HG03097 (cell line): ENCODE measurements at regions not wholly inside any gene's neighbourhood (a gene's known extent, or its start where the extent isn't known, plus 50 kb on each side); places are given as distances from the start of the nearest gene placed in this dataset.

Source experiments
- ATAC-seq: cut with Tn5 transposase; IDR thresholded peaks from one replicate; pipeline ENCODE4 v1.9.1; 2021; ENCODE audit not compliant: unreplicated experiment, low FRiP score

GRCh38 chr13:89610331-89610730 lies 1737.2 kb upstream of the MIR17HG start:
- no peak for ATAC-seq

- ATAC-seq, result no peak
These were observed 1736.6 kb upstream of the MIR17HG start for GRCh38 chr13:89610881-89611280.

GRCh38 chr13:89627996-89628395 lies 1719.5 kb upstream of the MIR17HG start:
- no peak for ATAC-seq

DNA sequence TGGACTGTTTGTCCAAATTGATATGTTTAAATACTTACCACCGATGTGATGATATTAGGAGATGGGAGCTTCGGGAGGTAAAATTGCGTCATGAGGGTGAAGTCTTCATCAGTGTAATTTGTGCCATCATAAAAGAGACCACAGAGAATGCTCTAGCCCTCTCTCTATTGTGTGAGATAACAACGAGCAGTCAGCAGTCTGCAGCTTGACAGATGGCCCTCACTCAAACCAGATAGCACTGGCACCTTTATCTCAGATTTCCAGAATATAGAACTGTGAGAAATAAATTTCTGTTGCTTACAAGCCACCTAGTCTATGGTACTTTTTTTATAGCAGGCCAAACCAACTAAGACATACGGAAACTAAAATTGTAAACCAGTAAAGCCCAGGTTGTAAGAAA lies 1718.9 kb upstream of the MIR17HG start:
- no peak for ATAC-seq

DNA sequence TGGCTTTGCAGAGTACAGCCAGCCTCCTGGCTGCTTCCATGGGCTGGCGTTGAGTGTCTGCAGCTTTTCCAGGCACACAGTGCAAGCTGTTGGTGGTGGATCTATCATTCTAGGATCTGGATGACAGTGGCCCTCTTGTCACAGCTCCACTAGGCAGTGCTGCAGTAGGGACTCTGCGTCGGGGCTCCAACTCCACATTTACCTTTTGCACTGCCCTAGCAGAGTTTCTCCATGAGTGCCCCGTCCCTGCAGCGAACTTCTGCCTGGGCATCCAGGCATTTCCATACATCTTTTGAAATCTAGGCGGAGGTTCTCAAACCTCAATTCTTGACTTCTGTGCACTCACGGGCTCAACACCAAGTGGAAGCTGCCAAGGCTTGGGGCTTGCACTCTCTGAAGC lies 1697.3 kb upstream of the MIR17HG start:
- no peak for ATAC-seq

DNA sequence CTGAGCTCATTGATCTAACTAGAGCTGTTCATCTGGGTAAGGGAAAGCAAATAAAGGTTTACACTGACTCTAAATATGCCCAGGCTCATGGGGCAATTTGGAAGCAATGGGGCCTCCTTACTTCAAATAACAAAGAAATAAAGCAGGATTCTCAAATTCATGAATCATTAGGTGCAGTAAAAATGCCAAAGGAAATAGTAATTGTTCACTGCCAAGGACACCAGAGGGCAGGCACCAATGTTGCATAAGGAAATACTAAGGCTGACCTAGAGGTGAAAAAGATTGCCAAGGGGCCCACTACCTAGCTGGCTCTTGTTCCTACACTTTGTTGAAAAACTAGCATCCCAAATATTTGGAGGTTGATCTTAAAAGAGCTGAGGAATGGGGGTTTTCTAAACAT lies 1686.7 kb upstream of the MIR17HG start:
- no peak for ATAC-seq

DNA sequence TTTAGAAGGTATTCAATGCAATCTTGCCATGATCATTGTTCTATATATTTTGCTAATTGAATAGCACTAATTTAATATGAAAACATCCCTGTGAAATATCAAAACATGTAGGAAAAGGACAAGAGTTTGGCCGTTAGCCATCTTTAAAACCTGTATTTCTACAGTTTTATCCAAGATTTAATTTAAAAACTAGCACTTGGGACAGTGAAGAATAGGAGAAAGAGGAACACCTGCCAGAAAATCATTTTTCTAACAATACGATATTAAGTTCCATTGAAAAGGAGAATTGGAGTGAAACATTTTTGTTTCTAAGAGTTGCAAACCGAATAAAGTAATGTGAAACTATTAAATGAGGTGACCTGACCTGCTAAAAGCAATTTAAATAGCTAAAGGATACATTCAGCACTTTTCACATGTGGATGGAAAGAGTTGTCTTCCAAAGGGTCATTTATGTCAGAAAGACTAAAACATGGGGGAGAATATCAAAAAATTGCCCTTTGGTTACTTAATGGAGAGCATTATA lies 1673.6 kb upstream of the MIR17HG start:
- ATAC-seq, result no peak

DNA sequence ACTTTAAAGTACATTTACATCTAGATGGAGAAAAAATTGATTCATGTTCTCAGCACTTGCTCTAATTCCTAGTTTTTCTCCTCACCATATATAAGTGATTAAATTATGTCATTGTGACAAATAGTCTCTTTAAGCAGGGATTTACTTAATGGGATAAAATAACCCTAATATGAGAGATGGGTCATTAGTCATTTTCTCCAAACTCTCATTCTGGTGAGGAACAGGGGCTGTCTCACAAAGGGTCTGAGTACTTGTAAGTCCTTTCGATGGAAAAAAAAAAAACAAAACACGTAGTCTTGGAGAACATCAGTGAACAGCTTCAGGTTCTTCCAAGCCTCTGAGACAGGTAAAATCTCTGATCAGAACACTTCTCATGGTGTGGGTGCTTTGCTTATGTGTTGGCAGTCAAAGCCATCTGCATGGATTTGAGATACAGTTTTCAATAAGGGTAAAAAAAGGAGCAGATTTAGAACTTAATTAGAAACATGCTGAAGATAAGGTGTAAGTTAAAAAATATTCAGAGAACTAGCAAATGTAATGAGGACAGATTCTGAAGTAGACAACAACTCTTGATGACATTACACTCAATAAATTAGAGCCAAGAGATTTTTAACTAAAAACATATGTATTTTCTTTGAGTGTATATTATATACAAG lies 1668.9 kb upstream of the MIR17HG start:
- ATAC-seq, result no peak

DNA sequence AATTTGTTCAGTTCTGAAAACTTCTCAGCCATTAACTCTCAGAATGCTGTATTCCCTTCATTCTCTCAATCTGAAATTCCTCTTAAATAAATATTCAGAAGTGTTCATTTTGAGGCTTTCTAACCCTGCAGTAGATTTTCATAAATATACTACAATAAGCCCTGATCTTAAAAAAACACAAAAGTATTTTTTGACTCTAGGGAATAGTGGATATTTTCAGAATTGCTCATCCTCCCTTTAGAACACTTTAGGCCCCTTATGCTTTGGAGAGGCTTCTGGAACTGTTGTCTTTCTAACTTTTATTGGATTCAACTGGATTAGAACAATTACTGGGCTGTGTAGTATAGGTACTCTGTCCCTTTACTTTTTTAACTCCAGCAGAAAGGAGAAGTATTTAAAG lies 1662.6 kb upstream of the MIR17HG start:
- ATAC-seq, result no peak

GRCh38 chr13:89686171-89686570 lies 1661.3 kb upstream of the MIR17HG start:
- no peak for ATAC-seq

- no peak for ATAC-seq
These were observed 1660.4 kb upstream of the MIR17HG start for GRCh38 chr13:89687066-89687465.

DNA sequence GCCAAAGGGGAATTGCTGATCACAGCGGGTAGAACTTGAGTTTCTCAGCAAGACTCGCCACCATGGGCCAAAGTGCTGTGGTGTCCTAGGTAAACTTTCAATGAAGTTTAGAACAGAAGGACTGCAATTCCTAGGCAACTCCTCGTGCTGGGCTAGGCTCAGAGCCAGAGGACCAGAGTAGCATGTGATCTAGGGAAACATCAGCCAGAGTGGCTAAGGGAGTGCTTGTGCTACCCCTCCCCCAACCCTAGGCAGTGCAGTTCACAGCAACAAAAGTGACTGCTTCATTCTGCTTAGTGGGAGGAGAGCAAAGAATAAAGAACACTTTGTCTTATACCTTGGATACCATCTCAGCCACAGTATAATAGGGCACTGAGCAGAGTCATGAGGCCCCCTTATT lies 1658.6 kb upstream of the MIR17HG start:
- ATAC-seq, result no peak

DNA sequence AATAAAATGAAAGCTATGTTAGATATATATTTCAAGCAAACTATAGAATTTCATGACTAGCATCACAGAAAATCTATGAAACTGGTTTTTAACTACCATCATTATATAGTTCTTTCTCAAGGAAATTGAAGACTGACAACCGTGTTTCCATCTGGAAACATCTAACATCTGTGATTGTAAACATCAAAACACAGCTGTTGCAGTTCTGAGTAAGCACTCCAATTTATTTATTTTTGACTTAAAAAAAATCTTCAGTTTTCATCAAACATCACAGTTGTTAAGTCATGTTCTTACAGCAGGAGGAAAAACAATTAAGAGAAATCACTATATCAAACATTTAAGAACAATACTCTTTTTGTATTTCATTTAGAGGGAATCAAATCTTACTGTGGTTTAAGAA lies 1653.0 kb upstream of the MIR17HG start:
- ATAC-seq, result no peak

DNA sequence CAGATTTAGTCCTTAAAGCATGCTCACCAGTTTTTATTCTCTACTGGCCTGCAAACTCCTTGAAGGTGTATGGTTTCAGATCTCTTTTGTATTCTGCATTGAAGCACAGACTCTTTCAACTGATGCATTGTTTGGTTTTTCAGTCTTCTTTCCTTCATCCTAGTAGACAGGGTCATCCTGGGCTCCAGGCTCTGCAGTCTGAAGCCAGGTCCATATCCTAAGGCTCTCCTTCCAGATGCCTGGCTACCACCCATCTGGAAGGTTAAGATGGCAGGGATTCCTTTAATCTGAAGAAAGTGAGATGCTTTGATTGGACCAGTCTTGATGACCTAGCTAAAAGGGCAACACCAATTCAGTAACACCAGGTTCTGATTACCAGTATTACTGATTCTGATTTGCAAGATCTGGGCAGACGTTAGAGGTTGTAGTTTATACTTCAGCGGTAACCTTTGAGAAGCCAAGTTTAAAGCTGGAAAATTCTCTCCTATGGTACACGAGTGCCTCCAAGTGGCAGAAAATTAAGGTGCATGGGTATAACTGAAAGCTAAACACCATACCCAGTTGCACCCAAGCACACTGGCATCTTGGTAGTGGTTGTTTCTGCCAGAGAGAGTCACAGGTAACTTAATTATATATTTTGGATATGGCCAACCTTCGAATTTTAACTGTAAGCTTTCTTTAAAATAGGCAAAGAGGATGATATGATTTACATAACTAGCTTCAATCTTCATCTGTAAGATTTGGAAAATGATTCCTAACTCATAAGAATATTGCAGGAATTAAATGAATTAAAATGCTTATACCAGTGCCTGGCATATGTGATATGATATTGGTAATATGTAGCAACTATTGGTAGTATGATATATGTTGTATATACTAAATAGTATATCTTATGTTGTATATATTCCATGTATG lies 1651.9 kb upstream of the MIR17HG start:
- no peak for ATAC-seq

DNA sequence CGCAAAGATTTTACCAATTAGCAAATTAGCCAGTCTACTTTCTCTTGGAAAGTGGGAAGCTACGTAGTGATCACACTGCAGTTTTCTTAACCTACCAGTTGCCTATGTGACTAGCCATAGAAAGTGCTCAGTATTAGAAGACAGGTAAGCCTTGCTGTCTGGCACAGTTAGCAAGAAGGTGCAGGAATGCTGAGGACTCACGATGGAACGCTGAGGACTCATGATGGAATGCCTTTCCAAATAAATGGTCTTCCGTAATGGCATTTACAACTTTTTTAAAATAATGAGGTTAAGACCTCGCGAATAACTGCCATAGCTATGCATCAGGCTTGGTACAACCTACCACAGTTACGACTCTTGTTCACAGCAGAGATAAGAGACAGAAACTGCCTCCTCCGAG lies 1645.6 kb upstream of the MIR17HG start:
- ATAC-seq, result no peak

DNA sequence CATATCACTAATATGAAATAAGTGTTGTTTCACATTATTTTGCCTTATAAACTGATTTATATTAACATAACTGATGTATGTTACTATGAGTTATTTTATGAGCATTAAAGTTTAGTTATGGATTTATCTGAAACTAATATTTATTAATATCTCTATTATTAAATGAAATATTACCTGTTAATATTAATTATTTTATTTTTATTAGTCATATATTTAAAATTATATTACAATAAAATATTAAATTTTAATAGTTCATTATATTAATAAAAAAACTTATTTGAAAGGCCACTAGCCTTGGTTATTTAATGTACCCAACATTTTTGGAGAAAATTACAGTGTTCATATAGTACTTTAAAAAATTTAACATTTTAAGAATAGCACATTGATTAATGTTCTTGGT lies 1643.4 kb upstream of the MIR17HG start:
- ATAC-seq, result no peak

GRCh38 chr13:89708013-89708412 lies 1639.5 kb upstream of the MIR17HG start:
- ATAC-seq, result no peak

GRCh38 chr13:89721216-89721615 lies 1626.3 kb upstream of the MIR17HG start:
- no peak for ATAC-seq

DNA sequence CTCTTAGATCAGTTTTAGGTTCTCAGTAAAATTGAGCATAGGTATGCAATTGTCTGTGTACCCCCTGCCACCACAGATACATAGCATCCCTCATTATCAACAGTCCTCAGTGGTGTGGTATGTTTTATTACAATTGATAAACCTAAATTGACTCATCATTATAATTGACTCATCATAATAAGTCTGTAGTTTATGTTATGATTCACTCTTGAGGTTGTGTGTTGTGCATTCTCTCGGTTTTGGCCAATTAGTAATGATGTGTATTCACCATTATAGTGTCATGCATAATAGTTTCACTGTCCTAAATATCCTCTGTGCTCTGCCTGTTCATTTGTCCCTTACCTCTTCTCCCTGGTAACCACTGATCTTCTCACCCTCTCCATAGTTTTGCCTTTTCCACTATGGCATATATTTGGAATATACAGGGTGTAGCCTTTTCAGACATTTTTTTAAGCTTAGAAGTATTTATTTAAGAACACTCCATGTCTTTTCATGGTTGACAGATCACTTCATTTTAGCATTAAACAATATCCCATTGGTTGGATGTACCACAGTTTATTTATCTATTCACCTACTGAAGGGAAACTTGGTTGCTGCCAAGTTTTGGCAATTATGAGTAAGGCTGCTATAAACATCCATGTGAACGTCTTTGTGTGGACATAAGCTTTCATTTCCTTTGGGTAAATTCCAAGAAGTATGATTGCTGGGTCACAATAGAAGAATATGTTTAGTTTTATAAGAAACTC lies 1620.6 kb upstream of the MIR17HG start:
- no peak for ATAC-seq

DNA sequence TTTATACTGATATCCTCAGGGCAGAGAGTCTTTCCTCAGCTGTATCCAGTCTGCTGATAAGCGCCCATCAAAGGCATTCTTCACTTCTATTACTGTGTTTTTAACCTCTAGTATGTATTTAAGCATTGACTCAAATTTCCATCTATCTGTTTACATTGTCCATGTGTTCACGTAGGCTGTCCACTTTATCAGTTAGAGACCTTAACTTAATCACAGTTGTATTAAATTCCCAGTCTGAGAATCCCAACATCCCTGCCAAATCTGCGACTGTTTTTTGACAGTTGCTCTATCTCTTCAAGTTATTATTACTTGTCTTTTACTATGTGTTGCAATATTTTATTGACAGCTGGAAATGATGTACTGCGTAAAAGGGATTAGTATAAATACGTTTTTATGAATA lies 1613.7 kb upstream of the MIR17HG start:
- no peak for ATAC-seq

DNA sequence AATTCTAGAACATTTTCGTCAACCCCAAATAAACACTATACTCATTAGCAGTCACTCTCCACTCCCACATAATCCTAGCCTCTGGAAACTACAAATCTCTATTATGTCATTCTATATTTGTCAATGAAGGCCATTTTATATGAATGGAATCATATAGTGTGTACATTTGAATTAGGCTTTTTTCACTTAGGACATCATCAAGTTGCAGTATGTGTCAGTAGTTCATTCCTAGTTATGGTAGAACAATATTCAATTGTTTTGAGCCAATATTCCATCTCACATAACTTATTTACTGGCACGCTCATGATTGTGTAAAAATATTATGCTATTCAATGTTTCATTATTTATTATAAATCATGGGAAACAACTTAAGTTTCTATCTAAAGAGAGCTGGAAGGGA lies 1610.4 kb upstream of the MIR17HG start:
- no peak for ATAC-seq
